HL-60 (cell line): ENCODE measurements at regions not wholly inside any gene's neighbourhood (a gene's known extent, or its start where the extent isn't known, plus 50 kb on each side); places are given as distances from the start of the nearest gene placed in this dataset.

Experiments used
- CTCF ChIP-seq: IDR thresholded peaks from one replicate; pipeline ENCODE4 v1.5.1; 2011; ENCODE audit warnings: low read length, control low read depth, inconsistent platforms; ENCODE audit not compliant: insufficient read depth
- GABPA ChIP-seq: IDR thresholded peaks from 2 replicates; pipeline ENCODE4 v1.6.1; 2012; ENCODE audit warnings: low read depth
- POLR2AphosphoS5 ChIP-seq: IDR thresholded peaks from 2 replicates; pipeline ENCODE4 v1.6.1; 2012; ENCODE audit warnings: low read depth
- REST ChIP-seq: IDR thresholded peaks from 2 replicates; pipeline ENCODE4 v1.6.1; 2012; ENCODE audit warnings: low read depth; ENCODE audit not compliant: insufficient replicate concordance

- no peak for TF ChIP-seq CTCF
- TF ChIP-seq POLR2AphosphoS5: no peak
- no peak for TF ChIP-seq REST
- no peak for TF ChIP-seq GABPA
Measured at GRCh38 chr5:123855609-123856008, 343.6 kb downstream of the CSNK1G3 start.
